ENCODE measurements at regions not wholly inside any gene's neighbourhood (a gene's known extent, or its start where the extent isn't known, plus 50 kb on each side); places are given as distances from the start of the nearest gene placed in this dataset.

DNA sequence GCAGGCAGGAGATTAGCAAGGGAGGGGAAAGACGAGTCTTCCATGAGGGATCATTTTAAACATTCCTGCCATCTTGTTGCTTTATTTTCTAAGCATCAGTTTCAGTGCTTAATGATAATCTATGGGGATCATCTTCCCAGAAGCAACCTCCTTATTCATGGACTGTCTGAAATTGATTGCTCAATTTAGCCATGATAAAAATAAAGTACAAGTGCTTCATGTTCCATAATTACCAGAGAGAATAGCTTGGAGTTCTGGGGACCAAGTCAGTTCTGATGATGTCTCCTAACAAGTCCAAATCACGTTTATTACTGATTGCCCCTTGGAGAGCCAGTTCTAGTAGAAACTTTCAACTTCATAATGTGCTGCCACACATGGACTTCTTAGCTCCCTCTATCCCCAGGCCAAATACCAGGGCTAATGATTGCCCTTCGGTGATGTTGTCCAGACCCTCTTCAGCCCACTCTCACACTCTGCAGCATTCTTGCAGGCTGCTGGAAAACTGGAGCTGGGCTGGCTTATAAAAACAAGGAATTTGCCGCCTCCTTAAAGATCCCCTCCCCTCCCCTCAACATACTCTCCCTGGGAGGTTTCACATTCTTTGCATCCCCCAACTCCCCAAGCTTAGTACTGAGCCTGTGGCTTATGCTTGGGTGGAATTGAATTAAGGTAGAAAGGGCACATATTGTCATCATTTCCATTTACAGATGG lies 222.1 kb upstream of the ADAMTS9 start:
- Histone ChIP-seq H3K4me1 (ENCODE audit: control insufficient read depth, insufficient read depth, low read length) (no peaks in the 10 kb centered on the region), H3K36me3 (ENCODE audit: control insufficient read depth, insufficient read depth, low read length) (no peaks in the 10 kb centered on the region), H3K4me3 (ENCODE audit: low read depth, low read length) (no peak overlapping the region), H3K27ac (ENCODE audit: low read depth, low read length) (no peak overlapping the region), H3K9me3 (ENCODE audit: control insufficient read depth, insufficient read depth, low read length) (no peaks in the 10 kb centered on the region), H3K27me3 (ENCODE audit: control insufficient read depth, insufficient read depth, low read length) (no peaks in the 10 kb centered on the region)
- 83% methylated on average over 3 of the region's 4 CpGs for WGBS (ENCODE audit: insufficient coverage)
- peak in 1 of 6 donors; percentile 24 for DNase-seq (ENCODE audit: low read depth in 4 of 6, low spot score in 6 of 6)

DNA sequence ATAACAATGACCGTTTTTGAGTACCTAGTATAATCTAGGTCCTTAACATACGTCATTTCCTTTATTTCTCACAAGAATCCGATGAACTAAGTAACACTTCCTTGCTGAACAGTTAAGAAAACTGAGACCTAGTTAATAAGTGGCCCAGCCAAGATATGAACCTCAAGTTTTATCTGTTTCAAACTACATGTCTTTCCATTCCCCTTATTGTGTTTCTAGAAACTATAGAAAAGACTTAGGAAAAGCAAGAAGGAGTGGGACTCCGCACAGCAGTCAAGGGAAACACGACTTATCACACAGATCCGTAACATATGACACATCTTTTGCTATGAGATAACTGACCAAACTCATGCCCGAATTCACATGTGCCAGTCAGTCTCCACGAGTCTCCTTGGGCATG lies 221.2 kb upstream of the ADAMTS9 start:
- no peaks in the 10 kb centered on the region for H3K9me3 ChIP-seq (ENCODE audit: control insufficient read depth, insufficient read depth, low read length)
- DNase-seq (ENCODE audit: low read depth in 4 of 6, low spot score in 6 of 6) = no peak
- H3K4me3 ChIP-seq (ENCODE audit: low read depth, low read length) = no peak overlapping the region
- no peaks in the 10 kb centered on the region for H3K36me3 ChIP-seq (ENCODE audit: control insufficient read depth, insufficient read depth, low read length)
- no peak overlapping the region for H3K27ac ChIP-seq (ENCODE audit: low read depth, low read length)
- WGBS (ENCODE audit: insufficient coverage) = 93% methylated on average over 7 of the region's 8 CpGs
- H3K27me3 ChIP-seq (ENCODE audit: control insufficient read depth, insufficient read depth, low read length) = no peaks in the 10 kb centered on the region
- no peaks in the 10 kb centered on the region for H3K4me1 ChIP-seq (ENCODE audit: control insufficient read depth, insufficient read depth, low read length)

DNA sequence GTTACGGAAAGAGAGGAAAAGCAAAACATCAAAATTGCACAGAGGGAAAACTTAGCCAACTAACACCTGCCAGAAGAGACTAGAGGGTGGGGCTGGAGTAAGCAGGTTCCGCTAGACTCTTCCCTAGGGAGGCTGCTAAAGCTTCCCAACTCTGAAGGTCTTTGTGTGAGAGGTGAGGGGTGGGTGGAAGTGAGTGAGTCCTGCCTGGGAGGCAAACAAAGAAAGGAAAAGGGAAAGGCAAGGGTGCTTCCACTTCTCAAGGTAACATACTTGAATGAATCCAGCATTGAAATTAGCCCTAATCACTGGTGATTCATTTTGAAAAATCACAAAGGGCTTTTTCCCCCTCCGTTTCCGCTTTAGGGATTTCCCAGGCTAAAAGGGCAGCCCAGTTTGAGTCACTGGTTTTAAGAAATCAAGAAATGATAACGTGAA lies 220.5 kb upstream of the ADAMTS9 start:
- Histone ChIP-seq H3K36me3 (ENCODE audit: control insufficient read depth, insufficient read depth, low read length) (no peaks in the 10 kb centered on the region), H3K4me1 (ENCODE audit: control insufficient read depth, insufficient read depth, low read length) (no peaks in the 10 kb centered on the region), H3K27ac (ENCODE audit: low read depth, low read length) (no peak overlapping the region), H3K4me3 (ENCODE audit: low read depth, low read length) (no peak overlapping the region), H3K9me3 (ENCODE audit: control insufficient read depth, insufficient read depth, low read length) (no peaks in the 10 kb centered on the region), H3K27me3 (ENCODE audit: control insufficient read depth, insufficient read depth, low read length) (no peaks in the 10 kb centered on the region)
- WGBS (ENCODE audit: insufficient coverage) = 61% methylated on average over 3 of the region's 5 CpGs
- DNase-seq (ENCODE audit: low read depth in 4 of 6, low spot score in 6 of 6) = no peak

DNA sequence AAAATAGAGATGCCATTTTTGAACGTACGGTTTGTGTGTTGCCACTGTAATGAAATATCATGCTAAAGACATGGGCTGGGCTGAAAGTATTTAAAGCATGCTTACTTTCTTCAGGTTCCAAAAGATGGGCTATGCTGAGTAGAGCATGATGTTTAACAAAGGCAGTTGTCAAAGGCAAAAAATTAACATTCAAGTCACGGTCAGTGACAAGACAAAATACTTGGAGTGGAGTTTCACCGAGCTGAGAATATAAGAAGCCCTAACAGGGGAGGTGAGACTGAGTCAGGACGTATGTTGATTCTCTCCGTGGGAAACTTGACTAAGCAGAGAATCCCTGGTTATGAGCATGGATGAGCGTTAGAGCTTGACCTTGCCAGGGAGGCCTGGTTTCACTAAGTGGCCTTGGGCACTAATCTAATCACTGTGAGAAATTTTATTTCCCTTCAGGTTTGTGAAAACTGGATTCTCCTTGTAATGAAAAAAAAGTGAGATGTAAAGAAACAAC lies 218.2 kb upstream of the ADAMTS9 start:
- 61% methylated on average over 7 of the region's 7 CpGs for WGBS (ENCODE audit: insufficient coverage)
- no peak overlapping the region for H3K4me3 ChIP-seq (ENCODE audit: low read depth, low read length)
- H3K9me3 ChIP-seq (ENCODE audit: control insufficient read depth, insufficient read depth, low read length) = no peaks in the 10 kb centered on the region
- H3K27me3 ChIP-seq (ENCODE audit: control insufficient read depth, insufficient read depth, low read length) = no peaks in the 10 kb centered on the region
- no peaks in the 10 kb centered on the region for H3K4me1 ChIP-seq (ENCODE audit: control insufficient read depth, insufficient read depth, low read length)
- H3K27ac ChIP-seq (ENCODE audit: low read depth, low read length) = no peak overlapping the region
- no peaks in the 10 kb centered on the region for H3K36me3 ChIP-seq (ENCODE audit: control insufficient read depth, insufficient read depth, low read length)
- peak in 1 of 6 donors; percentile 61 for DNase-seq (ENCODE audit: low read depth in 4 of 6, low spot score in 6 of 6)

DNA sequence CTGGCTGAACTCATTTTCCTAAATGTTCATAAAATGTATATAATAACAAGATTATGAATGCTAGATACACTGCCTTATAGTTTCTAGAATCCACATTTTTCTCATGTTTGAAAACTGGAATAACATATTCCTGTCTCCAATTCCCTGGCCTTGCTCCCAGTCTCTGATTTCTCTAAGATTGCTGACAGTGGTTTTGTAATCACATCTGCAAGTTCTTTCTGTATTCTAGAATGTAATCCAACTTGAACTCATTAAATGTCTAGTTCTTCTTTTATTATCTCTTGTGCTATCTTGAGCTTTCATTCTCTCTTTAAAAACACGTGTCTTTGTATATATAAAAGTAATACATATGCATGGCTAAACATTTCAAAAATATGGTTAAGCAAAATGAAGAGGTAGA lies 215.2 kb upstream of the ADAMTS9 start:
- H3K27me3 ChIP-seq (ENCODE audit: control insufficient read depth, insufficient read depth, low read length) = no peaks in the 10 kb centered on the region
- H3K9me3 ChIP-seq (ENCODE audit: control insufficient read depth, insufficient read depth, low read length) = no peaks in the 10 kb centered on the region
- no peaks in the 10 kb centered on the region for H3K4me1 ChIP-seq (ENCODE audit: control insufficient read depth, insufficient read depth, low read length)
- H3K27ac ChIP-seq (ENCODE audit: low read depth, low read length) = no peak overlapping the region
- H3K36me3 ChIP-seq (ENCODE audit: control insufficient read depth, insufficient read depth, low read length) = no peaks in the 10 kb centered on the region
- peak in 2 of 6 donors; percentile 50 to 61 for DNase-seq (ENCODE audit: low read depth in 4 of 6, low spot score in 6 of 6)
- WGBS (ENCODE audit: insufficient coverage) = no CpG with 5 or more reads among the region's 1 CpG
- no peak overlapping the region for H3K4me3 ChIP-seq (ENCODE audit: low read depth, low read length)

DNA sequence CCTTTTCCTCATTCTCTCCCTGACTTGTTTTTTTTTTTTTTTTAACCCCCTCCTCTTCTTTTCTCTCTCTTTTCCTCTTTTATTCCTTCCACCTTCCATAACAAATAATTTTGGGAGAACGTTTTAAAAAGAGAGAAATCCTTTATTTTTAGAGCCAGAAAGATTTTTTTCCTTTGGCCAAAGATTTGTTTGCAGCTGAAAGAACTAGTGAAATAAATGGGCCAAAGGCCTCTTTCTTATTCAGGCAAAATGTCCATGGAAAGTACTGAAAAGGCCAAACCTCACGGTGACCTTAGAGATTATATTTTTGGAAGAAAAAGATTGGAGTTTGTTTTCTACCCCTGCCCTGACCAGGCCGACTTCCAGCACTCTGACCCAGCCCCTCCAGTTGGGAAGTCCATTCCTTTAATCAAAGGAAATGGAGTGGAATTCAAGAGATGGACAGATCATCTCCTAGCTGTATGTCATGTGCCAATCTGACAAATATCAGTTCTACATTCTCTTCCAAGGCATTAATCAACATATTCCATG lies 214.3 kb upstream of the ADAMTS9 start:
- Histone ChIP-seq H3K4me1 (ENCODE audit: control insufficient read depth, insufficient read depth, low read length) (no peaks in the 10 kb centered on the region), H3K27ac (ENCODE audit: low read depth, low read length) (no peak overlapping the region), H3K36me3 (ENCODE audit: control insufficient read depth, insufficient read depth, low read length) (no peaks in the 10 kb centered on the region), H3K27me3 (ENCODE audit: control insufficient read depth, insufficient read depth, low read length) (no peaks in the 10 kb centered on the region), H3K9me3 (ENCODE audit: control insufficient read depth, insufficient read depth, low read length) (no peaks in the 10 kb centered on the region), H3K4me3 (ENCODE audit: low read depth, low read length) (no peak overlapping the region)
- no CpG with 5 or more reads among the region's 3 CpGs for WGBS (ENCODE audit: insufficient coverage)
- DNase-seq (ENCODE audit: low read depth in 4 of 6, low spot score in 6 of 6) = no peak

DNA sequence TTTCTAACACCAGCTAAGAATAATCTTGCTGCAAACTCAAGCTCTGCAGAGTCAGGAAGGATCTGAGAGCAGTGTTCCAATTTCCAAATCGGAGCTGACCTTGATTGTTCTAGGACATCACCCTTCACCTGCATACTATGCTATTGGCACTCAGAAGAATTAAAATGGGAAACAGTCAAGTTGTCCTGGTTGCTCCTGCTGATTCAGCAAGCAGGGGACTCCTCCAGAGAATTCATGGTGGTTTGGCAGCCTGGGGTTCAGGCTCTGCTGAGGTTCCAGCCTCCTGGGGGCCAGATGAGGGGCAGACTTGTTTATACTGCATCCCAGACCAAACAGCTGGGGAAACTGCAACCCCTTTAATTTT lies 213.7 kb upstream of the ADAMTS9 start:
- no CpG with 5 or more reads among the region's 1 CpG for WGBS (ENCODE audit: insufficient coverage)
- Histone ChIP-seq H3K27me3 (ENCODE audit: control insufficient read depth, insufficient read depth, low read length) (no peaks in the 10 kb centered on the region), H3K27ac (ENCODE audit: low read depth, low read length) (no peak overlapping the region)

DNA sequence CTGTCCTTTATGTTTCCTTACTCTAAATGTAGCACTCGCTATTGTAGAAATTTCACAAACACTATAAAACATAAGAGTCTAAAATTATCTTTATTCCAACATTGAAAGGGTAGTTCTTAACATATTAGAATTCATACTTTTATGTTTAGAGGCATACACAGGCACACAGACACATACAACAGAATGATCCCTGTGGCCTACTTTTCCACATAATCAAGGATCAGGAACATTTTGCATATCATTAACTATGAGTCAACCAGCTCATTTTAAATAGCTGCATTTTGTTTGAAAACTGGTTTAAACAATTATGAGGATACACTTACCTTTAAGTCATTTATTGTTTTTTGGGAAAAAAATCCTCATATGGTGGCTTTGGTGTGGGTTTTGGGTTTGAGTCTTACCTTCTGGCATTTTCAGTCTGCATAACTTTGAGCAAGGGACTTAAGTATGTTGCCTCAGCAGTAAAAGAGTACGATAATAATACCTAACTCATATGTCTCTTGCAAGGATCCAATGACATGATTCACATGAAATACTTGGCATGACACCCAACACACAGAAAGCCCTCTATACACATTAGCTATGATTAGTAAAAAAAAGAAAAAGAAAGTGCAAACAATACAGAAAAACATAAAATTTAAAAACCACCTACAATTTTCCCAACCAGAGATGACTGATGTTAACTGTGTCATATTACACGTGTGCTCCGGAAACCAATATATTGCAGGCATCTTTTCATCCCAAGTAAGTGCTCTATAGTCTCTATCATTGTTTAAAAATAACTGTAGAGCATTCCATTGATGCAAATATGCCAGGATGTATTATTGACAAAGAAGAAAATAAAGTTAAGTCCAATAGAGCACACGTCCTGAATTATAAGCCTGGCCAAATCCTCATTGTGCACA lies 213.1 kb upstream of the ADAMTS9 start:
- Histone ChIP-seq H3K4me1 (ENCODE audit: control insufficient read depth, insufficient read depth, low read length) (no peaks in the 10 kb centered on the region), H3K4me3 (ENCODE audit: low read depth, low read length) (no peak overlapping the region), H3K9me3 (ENCODE audit: control insufficient read depth, insufficient read depth, low read length) (no peaks in the 10 kb centered on the region), H3K27me3 (ENCODE audit: control insufficient read depth, insufficient read depth, low read length) (no peaks in the 10 kb centered on the region), H3K36me3 (ENCODE audit: control insufficient read depth, insufficient read depth, low read length) (no peaks in the 10 kb centered on the region), H3K27ac (ENCODE audit: low read depth, low read length) (no peak overlapping the region)
- no CpG with 5 or more reads among the region's 5 CpGs for WGBS (ENCODE audit: insufficient coverage)
- peak in 1 of 6 donors; percentile 36 for DNase-seq (ENCODE audit: low read depth in 4 of 6, low spot score in 6 of 6)

More for the DNA sequence above, 213.7 kb upstream of the ADAMTS9 start:
- DNase-seq (ENCODE audit: low read depth in 4 of 6, low spot score in 6 of 6) = no peak
- Histone ChIP-seq H3K9me3 (ENCODE audit: control insufficient read depth, insufficient read depth, low read length) (no peaks in the 10 kb centered on the region), H3K4me3 (ENCODE audit: low read depth, low read length) (no peak overlapping the region), H3K36me3 (ENCODE audit: control insufficient read depth, insufficient read depth, low read length) (no peaks in the 10 kb centered on the region), H3K4me1 (ENCODE audit: control insufficient read depth, insufficient read depth, low read length) (no peaks in the 10 kb centered on the region)

DNA sequence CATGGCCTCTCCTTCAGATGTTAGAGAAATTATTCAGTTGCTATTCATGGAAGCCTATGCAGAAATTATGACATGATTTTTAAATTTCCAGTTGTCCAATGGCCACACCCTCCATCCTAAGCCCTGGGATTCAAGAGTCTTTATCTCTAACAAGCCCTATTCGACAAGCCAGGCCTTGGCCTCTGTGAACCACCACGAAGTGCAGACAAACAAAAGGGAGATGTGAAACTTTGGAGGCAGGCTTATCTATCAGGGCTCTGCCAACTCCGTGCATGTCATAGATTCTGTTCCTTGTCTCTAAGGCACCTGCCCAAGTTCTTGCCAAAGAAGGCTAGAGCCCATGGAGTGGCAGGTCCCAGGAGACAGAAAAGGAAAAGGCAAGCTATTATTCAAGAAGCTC lies 212.4 kb upstream of the ADAMTS9 start:
- no peak overlapping the region for H3K27ac ChIP-seq (ENCODE audit: low read depth, low read length)
- no peak for DNase-seq (ENCODE audit: low read depth in 4 of 6, low spot score in 6 of 6)
- WGBS (ENCODE audit: insufficient coverage) = 84% methylated on average over 3 of the region's 3 CpGs

More for the DNA sequence above, 212.4 kb upstream of the ADAMTS9 start:
- Histone ChIP-seq H3K9me3 (ENCODE audit: control insufficient read depth, insufficient read depth, low read length) (no peaks in the 10 kb centered on the region), H3K27me3 (ENCODE audit: control insufficient read depth, insufficient read depth, low read length) (no peaks in the 10 kb centered on the region), H3K36me3 (ENCODE audit: control insufficient read depth, insufficient read depth, low read length) (no peaks in the 10 kb centered on the region), H3K4me3 (ENCODE audit: low read depth, low read length) (no peak overlapping the region), H3K4me1 (ENCODE audit: control insufficient read depth, insufficient read depth, low read length) (no peaks in the 10 kb centered on the region)
